ENCODE measurements at regions not wholly inside any gene's neighbourhood (a gene's known extent, or its start where the extent isn't known, plus 50 kb on each side); places are given as distances from the start of the nearest gene placed in this dataset.

DNA sequence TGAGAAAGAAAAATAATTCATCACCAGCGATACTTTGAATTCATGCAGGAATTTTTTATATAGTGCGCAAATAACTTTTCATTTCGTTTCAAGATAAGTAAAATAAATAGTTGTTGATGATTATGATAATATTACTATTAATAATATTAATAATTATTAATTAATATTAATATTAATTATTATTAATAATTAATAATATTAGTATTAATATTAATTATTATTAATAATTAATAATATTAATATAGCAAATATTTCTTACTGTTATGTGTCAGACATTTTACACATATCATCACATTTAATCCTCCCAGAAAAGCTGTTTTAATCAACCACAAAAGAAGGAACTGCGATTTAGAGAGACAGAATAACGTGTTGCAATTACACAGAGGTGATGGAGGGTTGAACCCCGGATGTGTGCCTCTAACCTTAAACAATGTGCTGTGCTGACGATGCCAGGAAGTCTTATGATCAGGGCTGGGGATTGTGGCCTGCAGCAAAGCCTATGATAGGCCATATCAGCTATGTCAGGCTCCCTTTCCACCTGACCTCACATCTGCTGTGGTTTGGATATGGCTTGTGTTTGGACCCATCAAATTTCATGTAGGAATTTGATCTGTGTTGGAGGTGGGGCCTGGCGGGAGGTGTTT lies 263.5 kb upstream of the NR2F2 start:
- no peak for DNase-seq
- intact Hi-C loops (cut with DNase I) = no loop called here
- Histone ChIP-seq H3K36me3 (no peaks in the 10 kb centered on the region), H3K9me3 (no peaks in the 10 kb centered on the region), H3K4me1 (no peaks in the 10 kb centered on the region), H3K27ac (no peak overlapping the region), H3K4me3 (no peak overlapping the region), H3K27me3 (no peaks in the 10 kb centered on the region)
- TF ChIP-seq, protein P1, sequence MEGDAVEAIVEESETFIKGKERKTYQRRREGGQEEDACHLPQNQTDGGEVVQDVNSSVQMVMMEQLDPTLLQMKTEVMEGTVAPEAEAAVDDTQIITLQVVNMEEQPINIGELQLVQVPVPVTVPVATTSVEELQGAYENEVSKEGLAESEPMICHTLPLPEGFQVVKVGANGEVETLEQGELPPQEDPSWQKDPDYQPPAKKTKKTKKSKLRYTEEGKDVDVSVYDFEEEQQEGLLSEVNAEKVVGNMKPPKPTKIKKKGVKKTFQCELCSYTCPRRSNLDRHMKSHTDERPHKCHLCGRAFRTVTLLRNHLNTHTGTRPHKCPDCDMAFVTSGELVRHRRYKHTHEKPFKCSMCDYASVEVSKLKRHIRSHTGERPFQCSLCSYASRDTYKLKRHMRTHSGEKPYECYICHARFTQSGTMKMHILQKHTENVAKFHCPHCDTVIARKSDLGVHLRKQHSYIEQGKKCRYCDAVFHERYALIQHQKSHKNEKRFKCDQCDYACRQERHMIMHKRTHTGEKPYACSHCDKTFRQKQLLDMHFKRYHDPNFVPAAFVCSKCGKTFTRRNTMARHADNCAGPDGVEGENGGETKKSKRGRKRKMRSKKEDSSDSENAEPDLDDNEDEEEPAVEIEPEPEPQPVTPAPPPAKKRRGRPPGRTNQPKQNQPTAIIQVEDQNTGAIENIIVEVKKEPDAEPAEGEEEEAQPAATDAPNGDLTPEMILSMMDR (IDR thresholded peaks at IDR 0.05) = no peak
- no peak for ATAC-seq

DNA sequence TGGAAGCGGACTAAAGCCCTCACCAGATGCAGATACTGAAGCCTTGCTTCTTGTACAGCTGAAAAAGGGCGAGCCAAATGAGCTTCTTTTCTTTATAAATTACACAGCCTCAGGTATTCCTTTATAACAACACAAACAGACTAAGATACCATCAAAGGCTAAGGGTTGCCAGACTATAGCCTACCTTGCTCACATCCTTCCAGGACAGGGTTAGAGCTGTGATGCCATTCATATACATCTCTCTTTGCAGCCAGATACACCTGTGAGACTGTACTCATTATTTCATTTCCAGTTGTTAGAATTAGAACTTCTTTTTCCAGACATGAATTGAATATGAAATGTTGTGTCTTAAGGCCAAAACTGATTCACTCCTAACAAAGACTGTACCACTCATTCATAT lies 262.8 kb upstream of the NR2F2 start:
- Histone ChIP-seq H3K27me3 (no peaks in the 10 kb centered on the region), H3K4me1 (no peaks in the 10 kb centered on the region), H3K4me3 (no peak overlapping the region), H3K9me3 (no peaks in the 10 kb centered on the region), H3K27ac (no peak overlapping the region), H3K36me3 (no peaks in the 10 kb centered on the region)
- TF ChIP-seq, protein P1 (IDR thresholded peaks at IDR 0.05) = no peak
- DNase-seq (no peak), ATAC-seq (no peak)
- intact Hi-C loops (cut with DNase I) = no loop called here

DNA sequence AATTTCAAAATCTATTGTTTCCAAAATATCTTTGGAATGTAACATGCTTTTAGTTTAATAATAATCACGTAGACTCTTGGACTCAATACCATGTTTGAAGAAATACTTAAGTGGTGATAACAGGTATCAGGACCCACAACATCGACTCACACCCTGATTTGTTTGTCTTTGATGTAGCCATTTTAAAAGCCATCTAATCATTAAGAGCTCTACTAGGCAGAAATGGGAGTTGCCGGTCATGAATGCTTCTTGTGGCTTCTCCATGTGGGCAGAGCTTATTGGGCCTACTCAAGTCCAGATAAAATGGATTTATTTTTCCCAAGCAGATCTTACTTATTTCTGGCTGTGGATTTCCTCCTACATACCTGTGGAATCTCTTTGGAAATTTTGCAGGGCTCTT lies 261.6 kb upstream of the NR2F2 start:
- no peaks in the 10 kb centered on the region for H3K27me3 ChIP-seq
- no peak overlapping the region for H3K27ac ChIP-seq
- ATAC-seq (no peak), DNase-seq (no peak)
- H3K9me3 ChIP-seq = no peaks in the 10 kb centered on the region
- H3K4me1 ChIP-seq = no peaks in the 10 kb centered on the region
- H3K4me3 ChIP-seq = no peak overlapping the region
- TF ChIP-seq, protein P1 (IDR thresholded peaks at IDR 0.05) = no peak
- H3K36me3 ChIP-seq = no peaks in the 10 kb centered on the region
- intact Hi-C loops (cut with DNase I) = no loop called here

DNA sequence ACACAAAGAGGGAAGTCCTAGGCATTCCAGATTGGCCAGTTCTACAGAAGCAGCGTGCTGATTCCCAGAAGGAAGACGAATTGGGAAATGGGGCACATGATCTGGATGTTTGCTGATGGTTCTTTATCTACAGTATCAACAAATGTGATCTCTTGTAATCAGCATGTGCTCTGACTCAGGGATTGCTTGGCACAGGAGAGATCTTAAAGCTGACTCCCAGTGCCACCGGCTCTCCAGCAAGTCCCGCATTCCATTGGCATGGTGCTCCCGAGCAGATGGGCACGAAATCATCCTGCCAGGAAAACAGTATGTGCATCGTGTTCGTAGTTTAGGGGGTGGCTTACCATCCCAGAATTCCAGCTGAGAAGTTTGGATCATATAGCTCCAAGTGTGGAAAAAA lies 259.9 kb upstream of the NR2F2 start:
- H3K27ac ChIP-seq = no peak overlapping the region
- DNase-seq (no peak), ATAC-seq (no peak)
- H3K4me1 ChIP-seq = no peaks in the 10 kb centered on the region
- H3K27me3 ChIP-seq = no peaks in the 10 kb centered on the region
- TF ChIP-seq, protein P1 (IDR thresholded peaks at IDR 0.05) = no peak
- no peaks in the 10 kb centered on the region for H3K9me3 ChIP-seq
- H3K36me3 ChIP-seq = no peaks in the 10 kb centered on the region
- no peak overlapping the region for H3K4me3 ChIP-seq
- intact Hi-C loops (cut with DNase I) = no loop called here

DNA sequence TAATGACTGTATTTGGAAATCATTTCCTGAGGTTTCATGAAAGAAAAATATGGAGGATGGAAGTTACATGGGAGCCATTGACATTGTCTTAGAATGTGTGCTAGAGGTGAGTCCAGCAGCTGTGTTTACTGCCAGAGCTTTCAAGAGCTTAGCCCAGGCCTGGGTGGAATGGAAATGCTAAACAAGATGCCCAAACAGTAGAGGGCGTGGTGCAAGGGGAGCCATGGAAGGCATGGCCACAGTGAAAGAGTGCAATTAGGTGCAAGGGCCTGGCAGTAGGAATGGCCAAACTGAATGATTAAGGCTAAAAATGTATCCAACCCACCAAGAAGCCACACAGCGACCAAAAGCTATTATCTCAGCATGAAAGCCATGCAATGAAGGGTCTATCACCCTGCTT lies 257.7 kb upstream of the NR2F2 start:
- Histone ChIP-seq H3K9me3 (no peaks in the 10 kb centered on the region), H3K36me3 (no peaks in the 10 kb centered on the region), H3K27ac (no peak overlapping the region), H3K27me3 (no peaks in the 10 kb centered on the region), H3K4me1 (no peaks in the 10 kb centered on the region), H3K4me3 (no peak overlapping the region)
- ATAC-seq (no peak), DNase-seq (no peak)
- TF ChIP-seq, protein P1 (IDR thresholded peaks at IDR 0.05) = no peak
- intact Hi-C loops (cut with DNase I) = no loop called here

DNA sequence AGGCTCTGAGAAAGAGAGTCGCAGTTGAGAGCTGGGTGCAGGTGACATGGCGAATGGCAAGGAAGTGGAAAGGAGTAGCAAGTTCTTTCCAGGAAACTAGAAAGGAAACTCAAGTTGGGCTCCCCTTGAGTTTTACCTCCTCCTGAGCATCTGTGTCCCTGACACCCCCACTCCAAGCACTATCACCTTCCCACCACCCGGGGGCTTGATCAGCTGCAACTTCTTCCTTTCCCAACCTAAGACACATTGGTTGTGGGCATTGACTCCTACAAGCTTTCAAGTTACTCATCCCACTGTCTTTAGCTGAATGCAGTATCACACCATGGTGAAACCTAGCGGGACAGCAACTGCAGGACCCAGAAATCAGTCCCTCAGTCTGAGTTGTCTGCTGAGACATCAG lies 256.6 kb upstream of the NR2F2 start:
- DNase-seq (no peak), ATAC-seq (no peak)
- Histone ChIP-seq H3K27me3 (no peaks in the 10 kb centered on the region), H3K4me1 (no peaks in the 10 kb centered on the region), H3K9me3 (no peaks in the 10 kb centered on the region), H3K27ac (no peak overlapping the region), H3K4me3 (no peak overlapping the region), H3K36me3 (no peaks in the 10 kb centered on the region)
- intact Hi-C loops (cut with DNase I) = no loop called here
- TF ChIP-seq, protein P1 (IDR thresholded peaks at IDR 0.05) = no peak
